ENCODE measurements at regions not wholly inside any gene's neighbourhood (a gene's known extent, or its start where the extent isn't known, plus 50 kb on each side); places are given as distances from the start of the nearest gene placed in this dataset.

DNA sequence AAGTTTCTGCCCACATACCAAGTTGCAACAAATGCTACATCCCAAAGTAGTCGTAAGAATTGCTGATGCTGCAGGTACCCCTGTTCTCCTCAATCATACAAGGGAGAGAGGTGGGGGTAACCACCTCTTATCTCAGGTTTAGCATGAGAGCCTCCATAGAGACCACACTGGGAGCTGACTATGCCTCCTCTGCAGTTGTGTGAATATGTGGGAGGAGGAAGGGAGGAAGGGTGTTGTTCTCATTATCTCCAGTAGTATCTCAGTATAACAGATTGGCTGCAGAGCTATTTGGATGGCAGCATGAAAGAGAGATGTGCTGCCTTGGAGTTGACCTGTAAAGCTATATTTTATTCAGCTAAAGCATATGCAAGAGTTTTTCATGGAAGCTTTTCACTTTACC, 690.7 kb downstream of the KCNJ3 start:
- TF ChIP-seq, protein P1, sequence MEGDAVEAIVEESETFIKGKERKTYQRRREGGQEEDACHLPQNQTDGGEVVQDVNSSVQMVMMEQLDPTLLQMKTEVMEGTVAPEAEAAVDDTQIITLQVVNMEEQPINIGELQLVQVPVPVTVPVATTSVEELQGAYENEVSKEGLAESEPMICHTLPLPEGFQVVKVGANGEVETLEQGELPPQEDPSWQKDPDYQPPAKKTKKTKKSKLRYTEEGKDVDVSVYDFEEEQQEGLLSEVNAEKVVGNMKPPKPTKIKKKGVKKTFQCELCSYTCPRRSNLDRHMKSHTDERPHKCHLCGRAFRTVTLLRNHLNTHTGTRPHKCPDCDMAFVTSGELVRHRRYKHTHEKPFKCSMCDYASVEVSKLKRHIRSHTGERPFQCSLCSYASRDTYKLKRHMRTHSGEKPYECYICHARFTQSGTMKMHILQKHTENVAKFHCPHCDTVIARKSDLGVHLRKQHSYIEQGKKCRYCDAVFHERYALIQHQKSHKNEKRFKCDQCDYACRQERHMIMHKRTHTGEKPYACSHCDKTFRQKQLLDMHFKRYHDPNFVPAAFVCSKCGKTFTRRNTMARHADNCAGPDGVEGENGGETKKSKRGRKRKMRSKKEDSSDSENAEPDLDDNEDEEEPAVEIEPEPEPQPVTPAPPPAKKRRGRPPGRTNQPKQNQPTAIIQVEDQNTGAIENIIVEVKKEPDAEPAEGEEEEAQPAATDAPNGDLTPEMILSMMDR (IDR thresholded peaks at IDR 0.05): no peak
- TF ChIP-seq POLR2AphosphoS5 (IDR thresholded peaks at IDR 0.05): no peak
